ENCODE measurements at regions not wholly inside any gene's neighbourhood (a gene's known extent, or its start where the extent isn't known, plus 50 kb on each side); places are given as distances from the start of the nearest gene placed in this dataset.
A peak's percentile ranks its signal among the peaks of the same experiment; 100 is the strongest.

DNA sequence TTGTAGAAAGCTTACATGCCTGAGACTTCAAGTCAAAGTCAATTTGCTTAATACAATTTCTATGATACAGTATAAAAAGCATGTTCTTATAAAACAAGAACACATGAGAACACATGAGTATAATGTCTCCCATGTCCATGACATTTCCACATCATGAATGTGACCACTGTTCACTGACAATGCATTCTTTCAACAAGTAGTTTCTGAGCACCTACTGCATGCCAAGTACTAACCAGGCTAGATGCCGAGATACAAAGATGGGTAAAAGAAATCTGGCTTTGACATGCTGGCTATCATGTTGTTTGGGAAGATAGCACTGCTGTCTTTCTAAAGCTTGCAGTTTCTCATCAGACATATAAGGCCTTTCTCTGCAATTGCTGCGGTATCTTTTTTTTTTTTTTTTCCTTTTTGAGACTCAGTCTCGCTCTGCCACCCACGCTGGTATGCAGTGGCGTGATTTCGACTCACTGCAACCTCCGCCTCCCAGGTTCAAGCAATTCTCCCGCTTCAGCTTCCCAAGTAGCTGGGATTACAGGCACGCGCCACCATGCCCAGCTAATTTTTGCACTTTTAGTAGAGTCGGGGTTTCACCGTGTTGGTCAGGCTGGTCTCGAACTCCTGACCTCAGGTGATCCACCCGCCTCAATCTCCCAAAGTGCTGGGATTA is 123.6 kb upstream of the DST start:
- H3K4me1 ChIP-seq (ENCODE audit: control insufficient read depth, insufficient read depth, low read length) = peaks cover 81% of the 10 kb centered on the region

More for the DNA sequence above, 123.6 kb upstream of the DST start:
- intact Hi-C loops (cut with micrococcal nuclease; ENCODE audit: unreplicated experiment) = loop anchor here (2.0 to 10.0 kb wide), 4 partner anchors 29 to 189 kb away; partner anchors contain the start of gene BEND6
- DNase-seq (ENCODE audit: low read depth, low spot score) (no peak), FAIRE-seq (no peak), ATAC-seq (no peak)
- Histone ChIP-seq H3K27ac (ENCODE audit: control insufficient read depth, insufficient read depth) (peak overlapping the region; percentile 47), H2AFZ (ENCODE audit: control insufficient read depth, low read depth, low read length) (no peak overlapping the region), H3K9me3 (replicated peaks; ENCODE audit: control insufficient read depth, insufficient read depth, low read length) (no peaks in the 10 kb centered on the region; the same call in 2 of the 3 replicates), H4K20me1 (ENCODE audit: control insufficient read depth, insufficient read depth) (no peaks in the 10 kb centered on the region), H3K36me3 (ENCODE audit: control insufficient read depth in 2 of 2, insufficient read depth in 2 of 2, low read length in 1 of 2) (no peaks in the 10 kb centered on the region; a peak in 1 of 4 replicates), H3K79me2 (ENCODE audit: control insufficient read depth, insufficient read depth, low read length) (peaks cover 84% of the 10 kb centered on the region), H3K27me3 (replicated peaks in 1 of 2; ENCODE audit: control insufficient read depth in 2 of 2, insufficient read depth in 2 of 2, low read length in 1 of 2) (no peaks in the 10 kb centered on the region), H3K9ac (ENCODE audit: control insufficient read depth, insufficient read depth, low read length) (no peak overlapping the region), H3K4me3 (peak overlapping the region; percentile 13; the same call in 1 of the 2 replicates), H3K4me2 (ENCODE audit: control insufficient read depth, insufficient read depth) (peak overlapping the region; percentile 49)
- CTCF ChIA-PET = interaction anchor here (0.7 to 19.5 kb wide), 22 partner anchors 8 to 224 kb away, joined by 3 to 494 read pairs (median 4); partner anchors contain the start of gene DST
- no TSS peak for BruUV-seq (replicated peaks)
- SMC1A ChIA-PET (ENCODE audit: uncharacterized antibody, unreplicated experiment) = interaction anchor here (0.8 to 20.4 kb wide), 20 partner anchors 9 to 171 kb away, joined by 3 to 396 read pairs (median 8); no protein-coding TSS in a partner anchor
- TF ChIP-seq BCL3 (IDR thresholded peaks at IDR 0.05; ENCODE audit: borderline replicate concordance, insufficient read depth, low read depth, low read length, poor library complexity, severe bottlenecking) (no peak), TCF7 (IDR thresholded peaks at IDR 0.05; ENCODE audit: borderline replicate concordance) (no peak), JUNB (IDR thresholded peaks at IDR 0.05) (no peak), ZBTB11 (CRISPR knock-in tag; IDR thresholded peaks at IDR 0.05) (no peak), NBN (IDR thresholded peaks at IDR 0.05) (peak; percentile 50; the same call in 1 of the 2 replicates), SMAD1 (IDR thresholded peaks at IDR 0.05; ENCODE audit: low read depth, partially characterized antibody) (no peak), RBBP5 (conservative IDR thresholded peaks at IDR 0.05) (no peak), IKZF2 (IDR thresholded peaks at IDR 0.05) (no peak), DPF2 (IDR thresholded peaks at IDR 0.05) (no peak; the same call in 1 of the 2 replicates)
- TF ChIP-seq, protein P1, sequence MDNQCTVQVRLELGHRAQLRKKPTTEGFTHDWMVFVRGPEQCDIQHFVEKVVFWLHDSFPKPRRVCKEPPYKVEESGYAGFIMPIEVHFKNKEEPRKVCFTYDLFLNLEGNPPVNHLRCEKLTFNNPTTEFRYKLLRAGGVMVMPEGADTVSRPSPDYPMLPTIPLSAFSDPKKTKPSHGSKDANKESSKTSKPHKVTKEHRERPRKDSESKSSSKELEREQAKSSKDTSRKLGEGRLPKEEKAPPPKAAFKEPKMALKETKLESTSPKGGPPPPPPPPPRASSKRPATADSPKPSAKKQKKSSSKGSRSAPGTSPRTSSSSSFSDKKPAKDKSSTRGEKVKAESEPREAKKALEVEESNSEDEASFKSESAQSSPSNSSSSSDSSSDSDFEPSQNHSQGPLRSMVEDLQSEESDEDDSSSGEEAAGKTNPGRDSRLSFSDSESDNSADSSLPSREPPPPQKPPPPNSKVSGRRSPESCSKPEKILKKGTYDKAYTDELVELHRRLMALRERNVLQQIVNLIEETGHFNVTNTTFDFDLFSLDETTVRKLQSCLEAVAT (IDR thresholded peaks at IDR 0.05) = peak; percentile 97
- in situ Hi-C loops (cut with MboI) = loop anchor here (5.0 kb wide), 1 partner anchor 76 kb away; no protein-coding TSS in a partner anchor
- 46% methylated on average over 9 of the region's 14 CpGs for WGBS (ENCODE audit: insufficient coverage, insufficient replicate concordance, low lambda C conversion rate, missing lambda C conversion rate)
- POLR2A ChIA-PET = interaction anchor here (0.8 to 2.9 kb wide), 12 partner anchors 9 to 173 kb away, joined by 3 to 20 read pairs (median 4); no protein-coding TSS in a partner anchor
- RAD21 ChIA-PET (ENCODE audit: unreplicated experiment) = interaction anchor here (0.7 to 15.3 kb wide), 20 partner anchors 8 to 225 kb away, joined by 3 to 450 read pairs (median 10); no protein-coding TSS in a partner anchor
